ENCODE measurements at regions not wholly inside any gene's neighbourhood (a gene's known extent, or its start where the extent isn't known, plus 50 kb on each side); places are given as distances from the start of the nearest gene placed in this dataset.
A peak's percentile ranks its signal among the peaks of the same experiment; 100 is the strongest.

DNA sequence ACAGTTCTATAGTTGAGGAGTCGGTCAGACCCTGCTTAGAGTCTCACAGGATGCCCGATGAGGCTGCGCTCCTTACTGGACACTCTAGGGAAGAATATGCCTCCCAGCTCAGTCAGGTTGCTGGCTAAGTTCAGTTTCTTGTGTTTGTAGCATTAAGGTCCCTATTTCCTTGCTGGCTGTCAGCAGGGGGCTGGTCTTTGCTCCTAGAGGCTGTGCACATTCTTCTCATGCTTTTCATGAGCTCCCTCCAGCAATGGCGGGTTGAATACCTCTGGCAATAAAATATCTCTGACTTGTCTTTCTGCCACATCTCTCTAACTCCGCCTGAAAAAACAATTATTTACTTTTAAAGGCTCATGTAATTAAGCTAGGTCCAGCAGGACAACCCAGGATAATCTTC lies 79.4 kb upstream of the DNAJC10 start:
- DNase-seq (ENCODE audit: extremely low read depth in 1 of 4, low spot score in 3 of 4), result no peak
- Histone ChIP-seq H3K9me3 (replicated peaks; ENCODE audit: control insufficient read depth, insufficient read depth, low read depth, low read length) (no peaks in the 10 kb centered on the region), H2AFZ (ENCODE audit: low read depth, low read length) (no peak overlapping the region), H3K27me3 (ENCODE audit: control insufficient read depth in 2 of 2, insufficient read depth in 2 of 2, low read length in 2 of 2) (no peaks in the 10 kb centered on the region), H3K4me1 (replicated peaks in 1 of 2; ENCODE audit: control insufficient read depth in 2 of 2, insufficient read depth in 2 of 2, low read length in 2 of 2) (no peaks in the 10 kb centered on the region), H3K9me1 (ENCODE audit: control insufficient read depth, insufficient read depth, low read length) (no peaks in the 10 kb centered on the region), H3K4me3 (no peak overlapping the region), H4K20me1 (replicated peaks; ENCODE audit: control insufficient read depth, insufficient read depth, low read length) (no peaks in the 10 kb centered on the region), H3K27ac (ENCODE audit: extremely low read depth, low read depth, low read length) (no peak overlapping the region), H3K36me3 (ENCODE audit: control insufficient read depth, insufficient read depth, low read length) (no peaks in the 10 kb centered on the region), H3K4me2 (ENCODE audit: insufficient read depth, low read length) (no peak overlapping the region), H3K79me2 (ENCODE audit: control insufficient read depth, insufficient read depth, low read length) (no peaks in the 10 kb centered on the region), H3K9ac (ENCODE audit: insufficient read depth in 1 of 2, low read depth in 2 of 2, low read length in 2 of 2) (no peak overlapping the region)
- TF ChIP-seq SMARCE1 (IDR thresholded peaks at IDR 0.05), result no peak
- TF ChIP-seq ZSCAN29 (IDR thresholded peaks at IDR 0.05), result no peak
- TF ChIP-seq CREM (IDR thresholded peaks at IDR 0.05; ENCODE audit: low read depth), result no peak
- TF ChIP-seq KDM4B (IDR thresholded peaks at IDR 0.05; ENCODE audit: borderline replicate concordance in 2 of 2, low read depth in 1 of 2), result no peak
- TF ChIP-seq EGR1 (conservative IDR thresholded peaks at IDR 0.05), result no peak
- TF ChIP-seq, protein P1, sequence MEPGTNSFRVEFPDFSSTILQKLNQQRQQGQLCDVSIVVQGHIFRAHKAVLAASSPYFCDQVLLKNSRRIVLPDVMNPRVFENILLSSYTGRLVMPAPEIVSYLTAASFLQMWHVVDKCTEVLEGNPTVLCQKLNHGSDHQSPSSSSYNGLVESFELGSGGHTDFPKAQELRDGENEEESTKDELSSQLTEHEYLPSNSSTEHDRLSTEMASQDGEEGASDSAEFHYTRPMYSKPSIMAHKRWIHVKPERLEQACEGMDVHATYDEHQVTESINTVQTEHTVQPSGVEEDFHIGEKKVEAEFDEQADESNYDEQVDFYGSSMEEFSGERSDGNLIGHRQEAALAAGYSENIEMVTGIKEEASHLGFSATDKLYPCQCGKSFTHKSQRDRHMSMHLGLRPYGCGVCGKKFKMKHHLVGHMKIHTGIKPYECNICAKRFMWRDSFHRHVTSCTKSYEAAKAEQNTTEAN (CRISPR knock-in tag; IDR thresholded peaks at IDR 0.05), result no peak
- TF ChIP-seq, protein P2, sequence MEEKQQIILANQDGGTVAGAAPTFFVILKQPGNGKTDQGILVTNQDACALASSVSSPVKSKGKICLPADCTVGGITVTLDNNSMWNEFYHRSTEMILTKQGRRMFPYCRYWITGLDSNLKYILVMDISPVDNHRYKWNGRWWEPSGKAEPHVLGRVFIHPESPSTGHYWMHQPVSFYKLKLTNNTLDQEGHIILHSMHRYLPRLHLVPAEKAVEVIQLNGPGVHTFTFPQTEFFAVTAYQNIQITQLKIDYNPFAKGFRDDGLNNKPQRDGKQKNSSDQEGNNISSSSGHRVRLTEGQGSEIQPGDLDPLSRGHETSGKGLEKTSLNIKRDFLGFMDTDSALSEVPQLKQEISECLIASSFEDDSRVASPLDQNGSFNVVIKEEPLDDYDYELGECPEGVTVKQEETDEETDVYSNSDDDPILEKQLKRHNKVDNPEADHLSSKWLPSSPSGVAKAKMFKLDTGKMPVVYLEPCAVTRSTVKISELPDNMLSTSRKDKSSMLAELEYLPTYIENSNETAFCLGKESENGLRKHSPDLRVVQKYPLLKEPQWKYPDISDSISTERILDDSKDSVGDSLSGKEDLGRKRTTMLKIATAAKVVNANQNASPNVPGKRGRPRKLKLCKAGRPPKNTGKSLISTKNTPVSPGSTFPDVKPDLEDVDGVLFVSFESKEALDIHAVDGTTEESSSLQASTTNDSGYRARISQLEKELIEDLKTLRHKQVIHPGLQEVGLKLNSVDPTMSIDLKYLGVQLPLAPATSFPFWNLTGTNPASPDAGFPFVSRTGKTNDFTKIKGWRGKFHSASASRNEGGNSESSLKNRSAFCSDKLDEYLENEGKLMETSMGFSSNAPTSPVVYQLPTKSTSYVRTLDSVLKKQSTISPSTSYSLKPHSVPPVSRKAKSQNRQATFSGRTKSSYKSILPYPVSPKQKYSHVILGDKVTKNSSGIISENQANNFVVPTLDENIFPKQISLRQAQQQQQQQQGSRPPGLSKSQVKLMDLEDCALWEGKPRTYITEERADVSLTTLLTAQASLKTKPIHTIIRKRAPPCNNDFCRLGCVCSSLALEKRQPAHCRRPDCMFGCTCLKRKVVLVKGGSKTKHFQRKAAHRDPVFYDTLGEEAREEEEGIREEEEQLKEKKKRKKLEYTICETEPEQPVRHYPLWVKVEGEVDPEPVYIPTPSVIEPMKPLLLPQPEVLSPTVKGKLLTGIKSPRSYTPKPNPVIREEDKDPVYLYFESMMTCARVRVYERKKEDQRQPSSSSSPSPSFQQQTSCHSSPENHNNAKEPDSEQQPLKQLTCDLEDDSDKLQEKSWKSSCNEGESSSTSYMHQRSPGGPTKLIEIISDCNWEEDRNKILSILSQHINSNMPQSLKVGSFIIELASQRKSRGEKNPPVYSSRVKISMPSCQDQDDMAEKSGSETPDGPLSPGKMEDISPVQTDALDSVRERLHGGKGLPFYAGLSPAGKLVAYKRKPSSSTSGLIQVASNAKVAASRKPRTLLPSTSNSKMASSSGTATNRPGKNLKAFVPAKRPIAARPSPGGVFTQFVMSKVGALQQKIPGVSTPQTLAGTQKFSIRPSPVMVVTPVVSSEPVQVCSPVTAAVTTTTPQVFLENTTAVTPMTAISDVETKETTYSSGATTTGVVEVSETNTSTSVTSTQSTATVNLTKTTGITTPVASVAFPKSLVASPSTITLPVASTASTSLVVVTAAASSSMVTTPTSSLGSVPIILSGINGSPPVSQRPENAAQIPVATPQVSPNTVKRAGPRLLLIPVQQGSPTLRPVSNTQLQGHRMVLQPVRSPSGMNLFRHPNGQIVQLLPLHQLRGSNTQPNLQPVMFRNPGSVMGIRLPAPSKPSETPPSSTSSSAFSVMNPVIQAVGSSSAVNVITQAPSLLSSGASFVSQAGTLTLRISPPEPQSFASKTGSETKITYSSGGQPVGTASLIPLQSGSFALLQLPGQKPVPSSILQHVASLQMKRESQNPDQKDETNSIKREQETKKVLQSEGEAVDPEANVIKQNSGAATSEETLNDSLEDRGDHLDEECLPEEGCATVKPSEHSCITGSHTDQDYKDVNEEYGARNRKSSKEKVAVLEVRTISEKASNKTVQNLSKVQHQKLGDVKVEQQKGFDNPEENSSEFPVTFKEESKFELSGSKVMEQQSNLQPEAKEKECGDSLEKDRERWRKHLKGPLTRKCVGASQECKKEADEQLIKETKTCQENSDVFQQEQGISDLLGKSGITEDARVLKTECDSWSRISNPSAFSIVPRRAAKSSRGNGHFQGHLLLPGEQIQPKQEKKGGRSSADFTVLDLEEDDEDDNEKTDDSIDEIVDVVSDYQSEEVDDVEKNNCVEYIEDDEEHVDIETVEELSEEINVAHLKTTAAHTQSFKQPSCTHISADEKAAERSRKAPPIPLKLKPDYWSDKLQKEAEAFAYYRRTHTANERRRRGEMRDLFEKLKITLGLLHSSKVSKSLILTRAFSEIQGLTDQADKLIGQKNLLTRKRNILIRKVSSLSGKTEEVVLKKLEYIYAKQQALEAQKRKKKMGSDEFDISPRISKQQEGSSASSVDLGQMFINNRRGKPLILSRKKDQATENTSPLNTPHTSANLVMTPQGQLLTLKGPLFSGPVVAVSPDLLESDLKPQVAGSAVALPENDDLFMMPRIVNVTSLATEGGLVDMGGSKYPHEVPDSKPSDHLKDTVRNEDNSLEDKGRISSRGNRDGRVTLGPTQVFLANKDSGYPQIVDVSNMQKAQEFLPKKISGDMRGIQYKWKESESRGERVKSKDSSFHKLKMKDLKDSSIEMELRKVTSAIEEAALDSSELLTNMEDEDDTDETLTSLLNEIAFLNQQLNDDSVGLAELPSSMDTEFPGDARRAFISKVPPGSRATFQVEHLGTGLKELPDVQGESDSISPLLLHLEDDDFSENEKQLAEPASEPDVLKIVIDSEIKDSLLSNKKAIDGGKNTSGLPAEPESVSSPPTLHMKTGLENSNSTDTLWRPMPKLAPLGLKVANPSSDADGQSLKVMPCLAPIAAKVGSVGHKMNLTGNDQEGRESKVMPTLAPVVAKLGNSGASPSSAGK (IDR thresholded peaks at IDR 0.05), result no peak
- TF ChIP-seq SMARCC2 (IDR thresholded peaks at IDR 0.05; ENCODE audit: low read depth), result no peak
- TF ChIP-seq RFX1 (IDR thresholded peaks at IDR 0.05), result no peak
- TF ChIP-seq ZNF23 (CRISPR knock-in tag; IDR thresholded peaks at IDR 0.05), result no peak
- no peak for TF ChIP-seq MAFG (tag; conservative IDR thresholded peaks at IDR 0.05)
- no peak for TF ChIP-seq ELF4 (CRISPR knock-in tag; IDR thresholded peaks at IDR 0.05)
- TF ChIP-seq MBD2 (IDR thresholded peaks at IDR 0.05; ENCODE audit: borderline replicate concordance, low read depth), result no peak
- WGBS (ENCODE audit: insufficient coverage, low coverage, missing lambda C conversion rate), result 6% methylated on average over 5 of the region's 5 CpGs
- no TSS peak for BruUV-seq (replicated peaks)
- in situ Hi-C loops (cut with MboI), result no loop called here
- ChIA-PET CTCF (ENCODE audit: low intra/inter-chr PET ratio) (no interaction called here), POLR2A (interaction anchor here (0.9 kb wide), 1 partner anchor 9 kb away, joined by 4 read pairs; no protein-coding TSS in a partner anchor)
- FAIRE-seq, result no peak
- peak; percentile 61 for ATAC-seq
- intact Hi-C loops (cut with micrococcal nuclease), result no loop called here

Measured in K562 (cell line).